ENCODE measurements at regions not wholly inside any gene's neighbourhood (a gene's known extent, or its start where the extent isn't known, plus 50 kb on each side); places are given as distances from the start of the nearest gene placed in this dataset.

- TF ChIP-seq CTCF (IDR thresholded peaks at IDR 0.05) (no peak), POLR2A (IDR thresholded peaks at IDR 0.05) (no peak)
Observed at GRCh38 chr10:62527019-62527827, 153.1 kb downstream of the ZNF365 start.
